HEK293 (cell line): ENCODE measurements at regions not wholly inside any gene's neighbourhood (a gene's known extent, or its start where the extent isn't known, plus 50 kb on each side); places are given as distances from the start of the nearest gene placed in this dataset.

Experiments
- CTCF ChIA-PET: fragments of 350-600 bp; formaldehyde crosslinking; extraction: SDS; loops from one replicate; lab custom pipeline; 2021; ENCODE audit warnings: antibody characterized with exemption; lab: Yijun Ruan, JAX
- POLR2A ChIA-PET: fragments of 300-600 bp; formaldehyde crosslinking; extraction: SDS; loops from one replicate; lab custom pipeline; 2020; ENCODE audit warnings: antibody characterized with exemption, inconsistent platforms; lab: Yijun Ruan, JAX
- H3K27ac ChIP-seq: fragments of 200-500 bp; sonication (Bioruptor generic); 2 replicates; pipeline ENCODE4 v1.5.1; 2014; ENCODE audit warnings: low read depth, low read length, control low read depth, inconsistent platforms; ENCODE audit errors: extremely low read depth
- H3K36me3 ChIP-seq, 2 experiments: fragments of 200-500 bp in 1 of 2; sonication (Bioruptor generic) in 1 of 2; 1 replicate in 1 of 2; 2 replicates in 1 of 2; pipeline ENCODE4 v1.5.1; 2014 to 2017; ENCODE audit warnings: inconsistent platforms in 2 of 2, low read length in 2 of 2; ENCODE audit not compliant: control insufficient read depth in 2 of 2, insufficient read depth in 1 of 2
- H3K4me1 ChIP-seq: fragments of 200-500 bp; sonication (Bioruptor generic); 2 replicates; pipeline ENCODE4 v1.5.1; 2014; ENCODE audit warnings: mild to moderate bottlenecking, low read length, inconsistent platforms; ENCODE audit not compliant: control insufficient read depth, insufficient read depth
- H3K4me3 ChIP-seq: 2 replicates; pipeline ENCODE4 v1.5.1; 2011; ENCODE audit warnings: low read depth, mild to moderate bottlenecking, control low read depth, low read length, moderate library complexity
- H3K9me3 ChIP-seq: fragments of 200-500 bp; sonication (Bioruptor generic); 2 replicates; pipeline ENCODE4 v1.5.1; 2014; ENCODE audit warnings: low read depth, low read length, inconsistent platforms; ENCODE audit not compliant: control insufficient read depth, insufficient read depth
- EGR2 ChIP-seq: fragments of 450-650 bp; formaldehyde crosslinking; IDR thresholded peaks from 2 replicates; pipeline ENCODE4 v1.5.1; 2016; ENCODE audit warnings: low read depth, missing biosample characterization, missing genetic modification characterization
- GLIS2 ChIP-seq: fragments of 450-650 bp; formaldehyde crosslinking; IDR thresholded peaks from 2 replicates; pipeline ENCODE4 v1.5.1; 2016; ENCODE audit warnings: missing biosample characterization, missing genetic modification characterization
- INSM2 ChIP-seq: fragments of 450-650 bp; formaldehyde crosslinking; IDR thresholded peaks from 2 replicates; pipeline ENCODE4 v1.5.1; 2016; ENCODE audit warnings: missing biosample characterization, missing genetic modification characterization
- KLF7 ChIP-seq: fragments of 450-650 bp; formaldehyde crosslinking; IDR thresholded peaks from 2 replicates; pipeline ENCODE4 v1.5.1; 2016; ENCODE audit warnings: missing biosample characterization, missing genetic modification characterization, borderline replicate concordance
- PRDM10 ChIP-seq: fragments of 450-650 bp; formaldehyde crosslinking; IDR thresholded peaks from 2 replicates; pipeline ENCODE4 v1.5.1; 2016; ENCODE audit warnings: missing biosample characterization, missing genetic modification characterization
- TRIM28 ChIP-seq: IDR thresholded peaks from 2 replicates; pipeline ENCODE4 v1.6.1; 2011; ENCODE audit warnings: low read length, control low read depth, borderline replicate concordance
- ZBTB11 ChIP-seq: fragments of 450-650 bp; formaldehyde crosslinking; conservative IDR thresholded peaks from 2 replicates; pipeline ENCODE4 v1.5.1; 2016; ENCODE audit warnings: low read depth, missing biosample characterization, missing genetic modification characterization
- ZBTB48 ChIP-seq: fragments of 450-650 bp; formaldehyde crosslinking; IDR thresholded peaks from 2 replicates; pipeline ENCODE4 v1.5.1; 2016; ENCODE audit warnings: missing biosample characterization, missing genetic modification characterization
- ZEB2 ChIP-seq: fragments of 450-650 bp; formaldehyde crosslinking; IDR thresholded peaks from 2 replicates; pipeline ENCODE4 v1.5.1; 2016; ENCODE audit warnings: missing biosample characterization, missing genetic modification characterization
- ZFP3 ChIP-seq: fragments of 450-650 bp; formaldehyde crosslinking; IDR thresholded peaks from 2 replicates; pipeline ENCODE4 v1.5.1; 2016; ENCODE audit warnings: low read depth, missing biosample characterization, missing genetic modification characterization
- ZFP37 ChIP-seq: fragments of 450-650 bp; formaldehyde crosslinking; IDR thresholded peaks from 2 replicates; pipeline ENCODE4 v1.5.1; 2016; ENCODE audit warnings: missing biosample characterization, missing genetic modification characterization
- ZFP69B ChIP-seq: fragments of 450-650 bp; formaldehyde crosslinking; IDR thresholded peaks from 2 replicates; pipeline ENCODE4 v1.5.1; 2016; ENCODE audit warnings: missing biosample characterization, missing genetic modification characterization
- ZIC2 ChIP-seq: fragments of 450-650 bp; formaldehyde crosslinking; IDR thresholded peaks from 2 replicates; pipeline ENCODE4 v1.5.1; 2016; ENCODE audit warnings: missing biosample characterization, missing genetic modification characterization
- ZNF10 ChIP-seq: fragments of 450-650 bp; formaldehyde crosslinking; IDR thresholded peaks from 2 replicates; pipeline ENCODE4 v1.5.1; 2017; ENCODE audit warnings: missing biosample characterization, missing genetic modification characterization
- ZNF155 ChIP-seq: fragments of 450-650 bp; formaldehyde crosslinking; IDR thresholded peaks from 2 replicates; pipeline ENCODE4 v1.5.1; 2016; ENCODE audit warnings: missing biosample characterization, missing genetic modification characterization
- ZNF223 ChIP-seq: fragments of 450-650 bp; formaldehyde crosslinking; IDR thresholded peaks from 2 replicates; pipeline ENCODE4 v1.5.1; 2016; ENCODE audit warnings: missing biosample characterization, missing genetic modification characterization
- ZNF23 ChIP-seq: fragments of 450-650 bp; formaldehyde crosslinking; IDR thresholded peaks from 2 replicates; pipeline ENCODE4 v1.5.1; 2016; ENCODE audit warnings: missing biosample characterization, missing genetic modification characterization, borderline replicate concordance
- ZNF302 ChIP-seq: fragments of 450-650 bp; formaldehyde crosslinking; IDR thresholded peaks from 2 replicates; pipeline ENCODE4 v1.5.1; 2016; ENCODE audit warnings: missing biosample characterization, missing genetic modification characterization, low read depth
- ZNF335 ChIP-seq: fragments of 450-650 bp; formaldehyde crosslinking; conservative IDR thresholded peaks from 2 replicates; pipeline ENCODE4 v1.5.1; 2016; ENCODE audit warnings: missing biosample characterization, missing genetic modification characterization
- ZNF341 ChIP-seq: fragments of 450-650 bp; formaldehyde crosslinking; IDR thresholded peaks from 2 replicates; pipeline ENCODE4; 2016; ENCODE audit warnings: low read depth, missing biosample characterization, missing genetic modification characterization
- ZNF558 ChIP-seq: fragments of 450-650 bp; formaldehyde crosslinking; IDR thresholded peaks from 2 replicates; pipeline ENCODE4 v1.5.1; 2016; ENCODE audit warnings: missing biosample characterization, missing genetic modification characterization
- ZNF585B ChIP-seq: fragments of 450-650 bp; formaldehyde crosslinking; IDR thresholded peaks from 2 replicates; pipeline ENCODE4 v1.5.1; 2016; ENCODE audit warnings: missing biosample characterization, missing genetic modification characterization
- ZNF623 ChIP-seq: fragments of 450-650 bp; formaldehyde crosslinking; IDR thresholded peaks from 2 replicates; pipeline ENCODE4 v1.5.1; 2016; ENCODE audit warnings: missing biosample characterization, missing genetic modification characterization
- ZNF629 ChIP-seq: fragments of 450-650 bp; formaldehyde crosslinking; IDR thresholded peaks from 2 replicates; pipeline ENCODE4 v1.5.1; 2017; ENCODE audit warnings: missing biosample characterization, missing genetic modification characterization
- ZNF645 ChIP-seq: fragments of 450-650 bp; formaldehyde crosslinking; IDR thresholded peaks from 2 replicates; pipeline ENCODE4; 2016; ENCODE audit warnings: missing biosample characterization, missing genetic modification characterization
- ZNF747 ChIP-seq: fragments of 450-650 bp; formaldehyde crosslinking; IDR thresholded peaks from 2 replicates; pipeline ENCODE4 v1.5.1; 2016; ENCODE audit warnings: missing biosample characterization, missing genetic modification characterization

- TF ChIP-seq ZBTB11 (tag by site-specific recombination) (no peak), ZFP69B (tag by site-specific recombination) (no peak)
These were observed 74.4 kb upstream of the PLEKHG1 start (continued) for GRCh38 chr6:150525300-150525699.

GRCh38 chr6:150527100-150527499 is 72.6 kb upstream of the PLEKHG1 start:
- Histone ChIP-seq H3K36me3 (no peaks in the 10 kb centered on the region), H3K27ac (no peak overlapping the region), H3K4me3 (no peak overlapping the region), H3K4me1 (no peaks in the 10 kb centered on the region), H3K9me3 (no peaks in the 10 kb centered on the region)
- POLR2A ChIA-PET: no interaction called here
- no peak for TF ChIP-seq ZNF629 (tag by site-specific recombination)
- no peak for TF ChIP-seq INSM2 (tag by site-specific recombination)
- no peak for TF ChIP-seq ZNF558 (tag by site-specific recombination)
- TF ChIP-seq ZNF302 (tag by site-specific recombination): no peak
- TF ChIP-seq ZIC2: peak; percentile 58
- no peak for TF ChIP-seq KLF7 (tag by site-specific recombination)
- no peak for TF ChIP-seq ZNF747 (tag by site-specific recombination)
- no peak for TF ChIP-seq ZNF155
- TF ChIP-seq ZNF585B: peak; percentile 33; the same call in 1 of the 2 replicates
- TF ChIP-seq ZNF645 (tag by site-specific recombination): no peak
- peak; percentile 68 for TF ChIP-seq ZNF335 (tag by site-specific recombination)
- no peak for TF ChIP-seq ZNF223
- TF ChIP-seq ZFP37 (tag by site-specific recombination): 0 out of 2 replicates have a peak, but pooled peaks have one; percentile 21
- no peak for TF ChIP-seq ZFP3
- no peak for TF ChIP-seq ZNF623 (tag by site-specific recombination)
- TF ChIP-seq ZBTB48: peak; percentile 65; the same call in 1 of the 2 replicates
- TF ChIP-seq PRDM10 (tag by site-specific recombination): peak; percentile 51
- TF ChIP-seq ZNF10: no peak
- TF ChIP-seq ZNF341 (tag by site-specific recombination): no peak
- TF ChIP-seq ZEB2 (tag by site-specific recombination): 0 out of 2 replicates have a peak, but pooled peaks have one; percentile 26
- 0 out of 2 replicates have a peak, but pooled peaks have one; percentile 36 for TF ChIP-seq TRIM28
- TF ChIP-seq EGR2 (tag by site-specific recombination): no peak
- 0 out of 2 replicates have a peak, but pooled peaks have one; percentile 26 for TF ChIP-seq GLIS2 (tag by site-specific recombination)
- TF ChIP-seq ZNF23 (tag by site-specific recombination): no peak
- CTCF ChIA-PET: no interaction called here
